PFSK-1 (cell line): ENCODE measurements at regions not wholly inside any gene's neighbourhood (a gene's known extent, or its start where the extent isn't known, plus 50 kb on each side); places are given as distances from the start of the nearest gene placed in this dataset.

Experiments
- FOXP2 ChIP-seq: optimal IDR thresholded peaks from 2 replicates; pipeline ENCODE3; 2011; ENCODE audit warnings: borderline replicate concordance, control low read depth, inconsistent platforms; ENCODE audit not compliant: insufficient read depth; ENCODE audit errors: extremely low read length, extremely low read depth
- POLR2AphosphoS5 ChIP-seq: IDR thresholded peaks from 2 replicates; pipeline ENCODE4 v1.6.1; 2012; ENCODE audit warnings: low read depth, mild to moderate bottlenecking, control low read depth, low read length, moderate library complexity
- REST ChIP-seq, 2 experiments: IDR thresholded peaks; 2 replicates each; pipeline versions ENCODE4 v1.6.1 to v1.8.0; 2011 to 2012; ENCODE audit warnings: low read depth in 2 of 2, low read length in 2 of 2, control low read depth in 1 of 2, inconsistent platforms in 1 of 2, mild to moderate bottlenecking in 1 of 2, moderate library complexity in 1 of 2; ENCODE audit not compliant: insufficient read depth in 1 of 2
- SIN3A ChIP-seq: IDR thresholded peaks from 2 replicates; pipeline ENCODE4 v1.6.1; 2012; ENCODE audit warnings: mild to moderate bottlenecking, low read length, moderate library complexity, borderline replicate concordance; ENCODE audit not compliant: insufficient read depth
- TAF1 ChIP-seq: IDR thresholded peaks from 2 replicates; pipeline ENCODE4 v1.6.1; 2012; ENCODE audit warnings: low read length, control low read depth, borderline replicate concordance; ENCODE audit not compliant: insufficient read depth

- TF ChIP-seq TAF1 (no peak), SIN3A (no peak), POLR2AphosphoS5 (no peak), REST (IDR thresholded peaks at IDR 0.05; ENCODE audit: insufficient read depth in 1 of 2, low read depth in 2 of 2, low read length in 2 of 2) (no peak), FOXP2 (no peak)
These were observed 243.8 kb downstream of the XPNPEP1 start for GRCh38 chr10:109679478-109679877.

GRCh38 chr10:109678857-109679256 is 244.5 kb downstream of the XPNPEP1 start:
- TF ChIP-seq TAF1 (no peak), FOXP2 (no peak), REST (IDR thresholded peaks at IDR 0.05; ENCODE audit: insufficient read depth in 1 of 2, low read depth in 2 of 2, low read length in 2 of 2) (no peak), SIN3A (no peak), POLR2AphosphoS5 (no peak)

GRCh38 chr10:109676703-109677102 is 246.6 kb downstream of the XPNPEP1 start:
- no peak for TF ChIP-seq TAF1
- TF ChIP-seq POLR2AphosphoS5: no peak
- TF ChIP-seq REST (IDR thresholded peaks at IDR 0.05; ENCODE audit: insufficient read depth in 1 of 2, low read depth in 2 of 2, low read length in 2 of 2): no peak
- no peak for TF ChIP-seq FOXP2
- no peak for TF ChIP-seq SIN3A

- no peak for TF ChIP-seq POLR2AphosphoS5
- TF ChIP-seq REST (IDR thresholded peaks at IDR 0.05; ENCODE audit: insufficient read depth in 1 of 2, low read depth in 2 of 2, low read length in 2 of 2): no peak
- TF ChIP-seq FOXP2: no peak
- TF ChIP-seq SIN3A: no peak
- TF ChIP-seq TAF1: no peak
These were observed 254.6 kb downstream of the XPNPEP1 start for GRCh38 chr10:109668703-109669102.

- TF ChIP-seq REST (IDR thresholded peaks at IDR 0.05; ENCODE audit: insufficient read depth in 1 of 2, low read depth in 2 of 2, low read length in 2 of 2) (no peak), FOXP2 (no peak), POLR2AphosphoS5 (no peak), TAF1 (no peak), SIN3A (no peak)
These were observed 255.1 kb downstream of the XPNPEP1 start for GRCh38 chr10:109668154-109668665.
